GM12891 (cell line): ENCODE measurements at regions not wholly inside any gene's neighbourhood (a gene's known extent, or its start where the extent isn't known, plus 50 kb on each side); places are given as distances from the start of the nearest gene placed in this dataset.

ENCODE experiments used
- PAX5 ChIP-seq: IDR thresholded peaks from 2 replicates; pipeline ENCODE4 v1.6.1; 2011; ENCODE audit warnings: low read length, moderate library complexity, mild to moderate bottlenecking; ENCODE audit not compliant: insufficient read depth, severe bottlenecking
- POLR2A ChIP-seq: IDR thresholded peaks from 2 replicates; pipeline ENCODE4 v1.6.1; 2011; ENCODE audit warnings: low read depth, low read length, control low read depth
- POLR2AphosphoS5 ChIP-seq: IDR thresholded peaks from 2 replicates; pipeline ENCODE4 v1.6.1; 2011; ENCODE audit warnings: low read depth, low read length, control low read depth
- POU2F2 ChIP-seq: IDR thresholded peaks from 2 replicates; pipeline ENCODE4 v1.6.1; 2011; ENCODE audit warnings: low read depth, mild to moderate bottlenecking, control low read depth, low read length, moderate library complexity
- SPI1 ChIP-seq: IDR thresholded peaks from 2 replicates; pipeline ENCODE4 v1.6.1; 2011; ENCODE audit warnings: low read depth, low read length, control low read depth
- TAF1 ChIP-seq: IDR thresholded peaks from 2 replicates; pipeline ENCODE4 v1.6.1; 2011; ENCODE audit warnings: low read depth, low read length, control low read depth

DNA sequence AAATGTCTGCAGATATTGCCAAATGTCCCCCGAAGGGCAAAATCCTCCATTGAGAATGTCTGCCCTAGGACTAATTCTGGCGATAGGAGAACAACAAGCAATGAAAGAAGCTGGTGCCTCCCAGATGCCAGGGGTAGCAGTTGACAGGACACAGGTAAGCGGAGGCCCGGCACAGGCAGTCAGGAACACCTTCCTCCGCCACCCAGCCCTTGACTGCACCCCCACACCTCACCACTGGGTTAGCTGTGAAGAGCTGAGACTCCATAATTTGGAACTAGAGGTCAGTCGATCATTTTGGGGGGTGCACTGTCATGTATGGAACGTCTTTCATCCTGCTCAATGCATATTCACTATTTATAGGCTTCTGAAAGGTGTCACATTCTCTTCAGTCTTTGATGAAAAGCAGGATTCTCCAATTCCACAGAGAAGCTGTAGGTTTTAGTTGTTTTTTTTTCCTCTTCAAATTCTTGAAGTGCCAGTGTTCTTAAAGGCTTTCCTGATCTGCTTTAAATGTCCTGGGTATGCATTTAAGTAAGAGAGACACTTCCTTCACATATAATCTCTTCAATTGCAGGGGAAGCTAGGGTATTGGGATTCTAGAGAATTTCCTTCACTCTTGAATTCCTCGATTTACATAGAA is 111.6 kb upstream of the ZFP42 start:
- TF ChIP-seq SPI1 (no peak), POLR2A (no peak), POLR2AphosphoS5 (no peak), TAF1 (no peak), POU2F2 (no peak), PAX5 (no peak)
